Panc1 (cell line): ENCODE measurements at regions not wholly inside any gene's neighbourhood (a gene's known extent, or its start where the extent isn't known, plus 50 kb on each side); places are given as distances from the start of the nearest gene placed in this dataset.

Source experiments
- ATAC-seq: fragments of 200-7000 bp; cut with Tn5 transposase; 2 replicates; pipeline ENCODE4 v1.9.1; 2020; ENCODE audit warnings: mild to moderate bottlenecking, moderate library complexity
- BruUV-seq: library from RNA; stranded (reverse); fragments of 400-500 nt; replicated peaks from 2 replicates; lab custom pipeline; 2021; lab: Mats Ljungman, UMichigan
- CTCF ChIA-PET: fragments of 300-600 bp; sonication (Branson Sonifier 250); formaldehyde crosslinking; loops from one replicate; lab custom pipeline; 2022; ENCODE audit warnings: antibody characterized with exemption; lab: Charles Lee
- POLR2A ChIA-PET: fragments of 300-600 bp; sonication (Branson Sonifier 250); formaldehyde crosslinking; loops from one replicate; lab custom pipeline; 2022; ENCODE audit warnings: antibody characterized with exemption; lab: Charles Lee
- DNase-seq: peaks from one replicate; pipeline ENCODE4 v3.0.0-alpha.2; 2010; ENCODE audit warnings: low read depth, low spot score
- H3K27ac ChIP-seq: 2 replicates; pipeline ENCODE4 v1.5.1; 2011; ENCODE audit warnings: mild to moderate bottlenecking, low read length, inconsistent platforms
- H3K27me3 ChIP-seq: fragments of 200-500 bp; sonication (Bioruptor generic); 2 replicates; pipeline ENCODE4 v1.6.0; 2014; ENCODE audit warnings: low read length, inconsistent platforms; ENCODE audit not compliant: control insufficient read depth, insufficient read depth
- H3K36me3 ChIP-seq: fragments of 200-500 bp; sonication (Bioruptor generic); 2 replicates; pipeline ENCODE4 v1.5.1; 2014; ENCODE audit warnings: inconsistent platforms, mild to moderate bottlenecking, low read length, moderate library complexity; ENCODE audit not compliant: control insufficient read depth, insufficient read depth
- H3K4me1 ChIP-seq: 2 replicates; pipeline ENCODE4 v1.5.1; 2011; ENCODE audit warnings: inconsistent platforms, mild to moderate bottlenecking, low read length, moderate library complexity; ENCODE audit not compliant: control insufficient read depth, insufficient read depth
- H3K4me3 ChIP-seq, 2 experiments: 2 replicates each; pipeline ENCODE4 v1.5.1; 2011 to 2012; ENCODE audit warnings: low read depth in 2 of 2, low read length in 2 of 2, mild to moderate bottlenecking in 2 of 2, inconsistent platforms in 1 of 2, moderate library complexity in 1 of 2
- H3K9me3 ChIP-seq: fragments of 200-500 bp; sonication (Bioruptor generic); 2 replicates; pipeline ENCODE4 v1.5.1; 2014; ENCODE audit warnings: low read depth, mild to moderate bottlenecking, inconsistent platforms, low read length, moderate library complexity; ENCODE audit not compliant: control insufficient read depth, insufficient read depth
- CTCF ChIP-seq: fragments of 450-650 bp; IDR thresholded peaks from 2 replicates; pipeline ENCODE4 v1.5.1; 2017; ENCODE audit warnings: mild to moderate bottlenecking
- POLR2AphosphoS5 ChIP-seq: IDR thresholded peaks from 2 replicates; pipeline ENCODE4 v1.6.1; 2012; ENCODE audit warnings: mild to moderate bottlenecking, low read depth, low read length, moderate library complexity
- SIN3A ChIP-seq: IDR thresholded peaks from 2 replicates; pipeline ENCODE4 v1.6.1; 2012; ENCODE audit warnings: low read depth, mild to moderate bottlenecking, low read length, moderate library complexity, borderline replicate concordance; ENCODE audit not compliant: insufficient read depth
- TCF7L2 ChIP-seq: IDR thresholded peaks from 2 replicates; pipeline ENCODE4 v1.6.1; 2011; ENCODE audit warnings: mild to moderate bottlenecking, low read depth, low read length, inconsistent platforms
- in situ Hi-C: cut with HindIII; loops from 2 replicates; pipeline ENCODE4 v1.10.0; 2016; ENCODE audit warnings: low sequenced_read_pairs, low pct_unique_long_range_greater_than_20kb
- intact Hi-C: fragments of 100-400 bp; cut with micrococcal nuclease; formaldehyde crosslinking; loops from one replicate; pipeline ENCODE4 v1.10.0; 2022; ENCODE audit not compliant: unreplicated experiment
- TF ChIP-seq, protein P1 (sequence below), 2 experiments: IDR thresholded peaks; 2 replicates each; pipeline ENCODE4 v1.6.1; 2011 to 2012; ENCODE audit warnings: low read depth in 2 of 2, control low read depth in 1 of 2, low read length in 1 of 2, mild to moderate bottlenecking in 1 of 2, moderate library complexity in 1 of 2; ENCODE audit not compliant: insufficient read depth in 1 of 2

DNA sequence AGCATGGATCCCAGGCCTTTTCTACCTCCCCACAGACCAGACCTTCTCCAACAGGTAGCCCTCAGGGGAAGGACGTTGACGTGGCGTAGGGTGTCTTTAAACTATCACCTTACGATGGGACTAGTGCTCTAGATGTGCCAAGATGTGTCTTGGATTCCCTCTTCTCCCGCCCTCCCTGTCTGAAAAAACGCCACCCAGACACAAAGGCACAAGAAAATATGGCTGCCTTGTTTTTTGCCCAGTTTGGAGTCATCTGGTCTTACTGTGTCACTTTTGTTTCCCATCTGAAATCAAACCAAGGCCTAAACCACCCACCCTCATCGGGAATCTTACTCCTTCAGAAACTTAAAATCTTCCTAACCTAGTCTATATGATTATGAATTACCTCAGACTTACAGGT is 235.4 kb downstream of the OR13H1 start:
- in situ Hi-C loops = no loop called here
- Histone ChIP-seq H3K9me3 (no peaks in the 10 kb centered on the region), H3K27ac (peak overlapping the region; percentile 96), H3K36me3 (no peaks in the 10 kb centered on the region), H3K27me3 (no peaks in the 10 kb centered on the region), H3K4me3 (peak overlapping the region; percentile 42 to 57), H3K4me1 (peaks cover 15% of the 10 kb centered on the region)
- DNase-seq (no peak), ATAC-seq (no peak)
- ChIA-PET CTCF (no interaction called here), POLR2A (no interaction called here)
- intact Hi-C loops = loop anchor here (2.0 kb wide), 1 partner anchor 33 kb away; no protein-coding TSS in a partner anchor
- TF ChIP-seq POLR2AphosphoS5 (no peak), CTCF (no peak), SIN3A (no peak)
- no TSS peak for BruUV-seq

- no TSS peak for BruUV-seq
- H3K4me1 ChIP-seq = peaks cover 15% of the 10 kb centered on the region
- peak overlapping the region; percentile 96 for H3K27ac ChIP-seq
- ATAC-seq (no peak), DNase-seq (no peak)
- H3K9me3 ChIP-seq = no peaks in the 10 kb centered on the region
- CTCF ChIA-PET = no interaction called here
- H3K4me3 ChIP-seq = no peak overlapping the region
- intact Hi-C loops = loop anchor here (2.0 kb wide), 1 partner anchor 33 kb away; no protein-coding TSS in a partner anchor
- TF ChIP-seq CTCF = no peak
- no peak for TF ChIP-seq SIN3A
- no peak for TF ChIP-seq TCF7L2
- TF ChIP-seq, protein P1, sequence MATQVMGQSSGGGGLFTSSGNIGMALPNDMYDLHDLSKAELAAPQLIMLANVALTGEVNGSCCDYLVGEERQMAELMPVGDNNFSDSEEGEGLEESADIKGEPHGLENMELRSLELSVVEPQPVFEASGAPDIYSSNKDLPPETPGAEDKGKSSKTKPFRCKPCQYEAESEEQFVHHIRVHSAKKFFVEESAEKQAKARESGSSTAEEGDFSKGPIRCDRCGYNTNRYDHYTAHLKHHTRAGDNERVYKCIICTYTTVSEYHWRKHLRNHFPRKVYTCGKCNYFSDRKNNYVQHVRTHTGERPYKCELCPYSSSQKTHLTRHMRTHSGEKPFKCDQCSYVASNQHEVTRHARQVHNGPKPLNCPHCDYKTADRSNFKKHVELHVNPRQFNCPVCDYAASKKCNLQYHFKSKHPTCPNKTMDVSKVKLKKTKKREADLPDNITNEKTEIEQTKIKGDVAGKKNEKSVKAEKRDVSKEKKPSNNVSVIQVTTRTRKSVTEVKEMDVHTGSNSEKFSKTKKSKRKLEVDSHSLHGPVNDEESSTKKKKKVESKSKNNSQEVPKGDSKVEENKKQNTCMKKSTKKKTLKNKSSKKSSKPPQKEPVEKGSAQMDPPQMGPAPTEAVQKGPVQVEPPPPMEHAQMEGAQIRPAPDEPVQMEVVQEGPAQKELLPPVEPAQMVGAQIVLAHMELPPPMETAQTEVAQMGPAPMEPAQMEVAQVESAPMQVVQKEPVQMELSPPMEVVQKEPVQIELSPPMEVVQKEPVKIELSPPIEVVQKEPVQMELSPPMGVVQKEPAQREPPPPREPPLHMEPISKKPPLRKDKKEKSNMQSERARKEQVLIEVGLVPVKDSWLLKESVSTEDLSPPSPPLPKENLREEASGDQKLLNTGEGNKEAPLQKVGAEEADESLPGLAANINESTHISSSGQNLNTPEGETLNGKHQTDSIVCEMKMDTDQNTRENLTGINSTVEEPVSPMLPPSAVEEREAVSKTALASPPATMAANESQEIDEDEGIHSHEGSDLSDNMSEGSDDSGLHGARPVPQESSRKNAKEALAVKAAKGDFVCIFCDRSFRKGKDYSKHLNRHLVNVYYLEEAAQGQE (IDR thresholded peaks at IDR 0.05; ENCODE audit: insufficient read depth in 1 of 2, low read depth in 2 of 2, low read length in 1 of 2) = no peak
- no peak for TF ChIP-seq POLR2AphosphoS5
- H3K27me3 ChIP-seq = no peaks in the 10 kb centered on the region
- POLR2A ChIA-PET = no interaction called here
- in situ Hi-C loops = no loop called here
- H3K36me3 ChIP-seq = no peaks in the 10 kb centered on the region
Observed at GRCh38 chrX:131779741-131780140, 235.9 kb downstream of the OR13H1 start.
